A549 (cell line): ENCODE measurements at regions not wholly inside any gene's neighbourhood (a gene's known extent, or its start where the extent isn't known, plus 50 kb on each side); places are given as distances from the start of the nearest gene placed in this dataset.
A peak's percentile ranks its signal among the peaks of the same experiment; 100 is the strongest.

Experiments
- ATAC-seq, 2 experiments: fragments of 200-7000 bp in 1 of 2; fragments of >200 bp in 1 of 2; cut with Nextera tagmentation in 1 of 2; cut with Tn5 transposase in 1 of 2; 3 replicates each; pipeline versions ENCODE4 v1.8.0 to v1.9.1; 2018 to 2020; ENCODE audit warnings: mild to moderate bottlenecking in 1 of 2, moderate library complexity in 1 of 2
- CTCF ChIA-PET: fragments of 300-600 bp; sonication (Branson Sonifier 250); formaldehyde crosslinking; extraction: SDS; loops from one replicate; lab custom pipeline; 2021; ENCODE audit warnings: antibody characterized with exemption, inconsistent platforms; lab: Yijun Ruan, JAX
- POLR2A ChIA-PET: fragments of 350-600 bp; formaldehyde crosslinking; extraction: SDS; loops from one replicate; lab custom pipeline; 2021; ENCODE audit warnings: antibody characterized with exemption, inconsistent platforms; lab: Yijun Ruan, JAX
- DNase-seq, 2 experiments: peaks; one replicate each; pipeline versions ENCODE4 v3.0.0 to v3.0.0-alpha.2; 2011 to 2016; ENCODE audit warnings: low read depth in 1 of 2, low spot score in 1 of 2
- FAIRE-seq: peaks from 2 replicates; lab custom pipeline; 2011; peaks lifted over from hg19 to GRCh38; lab: Jason Lieb, UNC
- H3K27ac ChIP-seq, 2 experiments: fragments of >200 bp; sonication (Bioruptor Twin); formaldehyde crosslinking; 3 replicates each; pipeline ENCODE4 v1.5.1; 2016 to 2017
- H3K4me1 ChIP-seq: fragments of >200 bp; sonication (Bioruptor Twin); formaldehyde crosslinking; 3 replicates; pipeline ENCODE4 v1.6.1; 2016
- H3K4me2 ChIP-seq: fragments of >200 bp; sonication (Bioruptor Twin); formaldehyde crosslinking; 3 replicates; pipeline ENCODE4 v1.6.1; 2016
- H3K4me3 ChIP-seq: fragments of >200 bp; sonication (Bioruptor Twin); formaldehyde crosslinking; 3 replicates; pipeline ENCODE4 v1.5.1; 2016
- H3K9me3 ChIP-seq: fragments of >200 bp; sonication (Bioruptor Twin); formaldehyde crosslinking; 3 replicates; pipeline ENCODE4 v1.6.1; 2016
- CEBPB ChIP-seq, 2 experiments: fragments of >200 bp in 1 of 2; sonication (Bioruptor Twin) in 1 of 2; formaldehyde crosslinking in 1 of 2; IDR thresholded peaks; 2 replicates each; pipeline ENCODE4 v1.6.1; 2012 to 2016
- E2F6 ChIP-seq: IDR thresholded peaks from 2 replicates; pipeline ENCODE4 v1.6.1; 2012; ENCODE audit warnings: low read depth, borderline replicate concordance
- EHMT2 ChIP-seq: fragments of 200-600 bp; sonication (generic); IDR thresholded peaks from 2 replicates; pipeline ENCODE4 v1.6.1; 2016; ENCODE audit warnings: antibody characterized with exemption, low read depth, mild to moderate bottlenecking, moderate library complexity
- FOSB ChIP-seq: fragments of 250-450 bp; sonication (Bioruptor Pico); IDR thresholded peaks from 2 replicates; pipeline ENCODE4 v1.5.0; 2020; ENCODE audit warnings: mild to moderate bottlenecking, moderate library complexity
- FOSL2 ChIP-seq, 2 experiments: fragments of 450-650 bp in 1 of 2; fragments of >200 bp in 1 of 2; sonication (Bioruptor Twin) in 1 of 2; formaldehyde crosslinking; IDR thresholded peaks; 2 replicates each; pipeline versions ENCODE4 v1.5.0 to v1.6.1; 2016 to 2020; ENCODE audit warnings: mild to moderate bottlenecking in 1 of 2, moderate library complexity in 1 of 2
- FOXS1 ChIP-seq: fragments of 250-450 bp; sonication (Bioruptor Pico); IDR thresholded peaks from 2 replicates; pipeline ENCODE4 v1.5.0; 2020; ENCODE audit warnings: mild to moderate bottlenecking, moderate library complexity
- GATA3 ChIP-seq: IDR thresholded peaks from 2 replicates; pipeline ENCODE4 v1.6.1; 2012; ENCODE audit warnings: borderline replicate concordance
- JUNB ChIP-seq: fragments of >200 bp; sonication (Bioruptor Twin); formaldehyde crosslinking; IDR thresholded peaks from 2 replicates; pipeline ENCODE4 v1.6.1; 2016
- KDM5A ChIP-seq: fragments of 200-600 bp; sonication (generic); IDR thresholded peaks from 2 replicates; pipeline ENCODE4 v1.6.1; 2016; ENCODE audit warnings: antibody characterized with exemption, mild to moderate bottlenecking
- MAFK ChIP-seq: fragments of 450-650 bp; IDR thresholded peaks from 2 replicates; pipeline ENCODE4 v1.6.1; 2014; ENCODE audit not compliant: partially characterized antibody
- MAX ChIP-seq: IDR thresholded peaks from 2 replicates; pipeline ENCODE4 v1.6.1; 2012
- MYC ChIP-seq: IDR thresholded peaks from 2 replicates; pipeline ENCODE4 v1.6.1; 2012; ENCODE audit warnings: mild to moderate bottlenecking, inconsistent platforms, low read length, improper control_type of control experiment, borderline replicate concordance
- NFE2L2 ChIP-seq: fragments of 150-350 bp; conservative IDR thresholded peaks from 2 replicates; pipeline ENCODE4 v1.6.1; 2014; ENCODE audit warnings: low read length
- NPAS2 ChIP-seq: fragments of 250-450 bp; sonication (Bioruptor Pico); IDR thresholded peaks from 2 replicates; pipeline ENCODE4 v1.8.0; 2022; ENCODE audit warnings: mild to moderate bottlenecking, moderate library complexity, borderline replicate concordance
- NR3C1 ChIP-seq: fragments of >200 bp; sonication (Bioruptor Twin); formaldehyde crosslinking; IDR thresholded peaks from 3 replicates; pipeline ENCODE4 v1.6.1; 2017
- PBX3 ChIP-seq: IDR thresholded peaks from 2 replicates; pipeline ENCODE4 v1.6.1; 2012
- POLR2A ChIP-seq: IDR thresholded peaks from 2 replicates; pipeline ENCODE4 v1.6.1; 2012; ENCODE audit warnings: mild to moderate bottlenecking, low read length
- RAD21 ChIP-seq, 2 experiments: fragments of >200 bp in 1 of 2; sonication (Bioruptor Twin) in 1 of 2; formaldehyde crosslinking in 1 of 2; IDR thresholded peaks in 1 of 2; conservative IDR thresholded peaks in 1 of 2; 2 replicates in 1 of 2; 3 replicates in 1 of 2; pipeline ENCODE4 v1.6.1; 2012 to 2018; ENCODE audit warnings: inconsistent platforms in 1 of 2
- RFX5 ChIP-seq: fragments of 450-650 bp; IDR thresholded peaks from 2 replicates; pipeline ENCODE4 v1.7.1; 2014; ENCODE audit warnings: antibody characterized with exemption, mild to moderate bottlenecking, moderate library complexity
- RNF2 ChIP-seq: fragments of 200-600 bp; sonication (generic); IDR thresholded peaks from 2 replicates; pipeline ENCODE4 v1.6.1; 2016; ENCODE audit warnings: low read depth, mild to moderate bottlenecking, antibody characterized with exemption, moderate library complexity, borderline replicate concordance
- SMC3 ChIP-seq: fragments of >200 bp; sonication (Bioruptor Twin); formaldehyde crosslinking; IDR thresholded peaks from 3 replicates; pipeline ENCODE4 v1.6.1; 2018; ENCODE audit warnings: inconsistent platforms
- TFCP2L1 ChIP-seq: fragments of 250-450 bp; sonication (Bioruptor Pico); IDR thresholded peaks from 2 replicates; pipeline ENCODE4 v1.5.0; 2021; ENCODE audit warnings: mild to moderate bottlenecking
- USF2 ChIP-seq: fragments of 450-650 bp; IDR thresholded peaks from 2 replicates; pipeline ENCODE4 v1.6.1; 2014; ENCODE audit warnings: antibody characterized with exemption
- ZC3H11A ChIP-seq: fragments of 450-650 bp; IDR thresholded peaks from 2 replicates; pipeline ENCODE4 v1.6.1; 2014; ENCODE audit warnings: antibody characterized with exemption, mild to moderate bottlenecking
- ZNF302 ChIP-seq: fragments of 250-450 bp; sonication (Bioruptor Pico); IDR thresholded peaks from 2 replicates; pipeline ENCODE4 v1.9.0; 2021; ENCODE audit warnings: inconsistent platforms, mild to moderate bottlenecking, moderate library complexity
- WGBS: methylation state at CpG from one replicate; pipeline ENCODE4 v1.1.6; 2017; ENCODE audit errors: missing lambda C conversion rate; 5-methylcytosine and 5-hydroxymethylcytosine counted together
- TF ChIP-seq, protein P1 (sequence below): fragments of >200 bp; sonication (Bioruptor Twin); formaldehyde crosslinking; IDR thresholded peaks from 2 replicates; pipeline ENCODE4 v1.6.1; 2016
- TF ChIP-seq, protein P2 (sequence below): fragments of 250-450 bp; sonication (Bioruptor Pico); IDR thresholded peaks from 2 replicates; pipeline ENCODE4 v1.5.0; 2021; ENCODE audit warnings: mild to moderate bottlenecking, moderate library complexity, borderline replicate concordance
- TF ChIP-seq, protein P3 (sequence below): fragments of >200 bp; sonication (Bioruptor Twin); formaldehyde crosslinking; IDR thresholded peaks from 3 replicates; pipeline ENCODE4 v1.5.1; 2016

DNA sequence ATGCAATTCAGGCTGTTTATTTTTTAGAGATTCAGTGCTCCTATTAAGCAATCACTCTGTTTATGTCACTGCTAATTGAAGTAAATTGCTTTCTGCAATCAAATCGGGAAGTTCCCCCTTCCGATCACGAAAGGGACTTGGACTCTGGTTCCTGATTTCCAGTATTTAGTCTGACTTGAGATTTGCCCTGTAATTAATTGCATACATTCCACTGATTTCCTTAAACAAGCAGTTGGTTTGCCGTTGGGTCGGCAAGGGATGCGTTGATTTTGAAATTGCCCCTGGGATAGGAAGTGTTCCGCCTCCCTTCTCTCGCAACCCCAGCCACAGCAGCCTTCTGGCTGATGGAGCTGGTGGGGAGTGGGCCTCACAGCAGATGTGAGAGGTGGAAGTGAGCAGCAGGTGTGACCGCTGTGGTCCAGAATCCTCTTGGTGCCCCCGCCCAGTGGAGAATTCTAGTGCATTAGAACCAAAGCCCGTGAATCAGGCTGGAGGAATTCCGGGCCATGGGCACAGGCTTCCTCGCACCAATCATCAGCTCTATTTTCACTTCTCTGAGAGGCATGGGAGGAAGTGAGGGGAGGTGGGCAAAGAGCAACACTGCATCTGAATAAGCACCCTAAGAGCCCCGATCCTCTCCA, 102.5 kb downstream of the SPRY4 start (continued):
- TF ChIP-seq CEBPB (IDR thresholded peaks at IDR 0.05): no peak

- CTCF ChIA-PET: interaction anchor here (1.1 kb wide), 1 partner anchor 9 kb away, joined by 3 read pairs; no protein-coding TSS in a partner anchor
- 45% methylated on average over 11 of the region's 11 CpGs for WGBS
- DNase-seq: peak in 1 of 2 experiments; percentile 55
- FAIRE-seq: no peak
- Histone ChIP-seq H3K4me3 (no peak overlapping the region), H3K4me2 (peak overlapping the region; percentile 31; the same call in 2 of the 3 replicates), H3K9me3 (no peaks in the 10 kb centered on the region)
- no peak for TF ChIP-seq RAD21 (conservative IDR thresholded peaks at IDR 0.05 in 1 of 2, IDR thresholded peaks at IDR 0.05 in 1 of 2)
- no peak for TF ChIP-seq RNF2
- TF ChIP-seq, protein P1, sequence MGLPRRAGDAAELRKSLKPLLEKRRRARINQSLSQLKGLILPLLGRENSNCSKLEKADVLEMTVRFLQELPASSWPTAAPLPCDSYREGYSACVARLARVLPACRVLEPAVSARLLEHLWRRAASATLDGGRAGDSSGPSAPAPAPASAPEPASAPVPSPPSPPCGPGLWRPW: no peak
- no peak for TF ChIP-seq GATA3
- no peak for TF ChIP-seq KDM5A
- TF ChIP-seq JUNB: no peak
- no peak for TF ChIP-seq ZC3H11A
- TF ChIP-seq SMC3: no peak
- no peak for TF ChIP-seq NFE2L2
- no peak for TF ChIP-seq ZNF302
- TF ChIP-seq FOXS1 (CRISPR knock-in tag): no peak
- no peak for TF ChIP-seq RFX5
- TF ChIP-seq NR3C1: no peak
- no peak for TF ChIP-seq EHMT2
- no peak for TF ChIP-seq NPAS2 (CRISPR knock-in tag)
- TF ChIP-seq, all 56 proteins: peak for 0
- peak overlapping the region; percentile 15 to 22; a peak in 2 of 6 replicates for H3K27ac ChIP-seq
- POLR2A ChIA-PET: interaction anchor here (0.5 to 0.8 kb wide), 2 partner anchors 104 to 252 kb away, joined by 4 read pairs; partner anchors contain the start of gene SPRY4
- ATAC-seq: peak; percentile 20 to 85; a peak in 3 of 6 replicates
- peaks cover 32% of the 10 kb centered on the region for H3K4me1 ChIP-seq
Measured at GRCh38 chr5:142221091-142221860, 103.5 kb downstream of the SPRY4 start.

GRCh38 chr5:142219146-142219545, 105.7 kb downstream of the SPRY4 start:
- ChIA-PET CTCF (interaction anchor here (1.2 kb wide), 1 partner anchor 36 kb away, joined by 3 read pairs; no protein-coding TSS in a partner anchor), POLR2A (no interaction called here)
- Histone ChIP-seq H3K4me1 (peaks cover 42% of the 10 kb centered on the region), H3K4me2 (no peak overlapping the region), H3K27ac (no peak overlapping the region), H3K4me3 (no peak overlapping the region), H3K9me3 (no peaks in the 10 kb centered on the region)
- FAIRE-seq (no peak), ATAC-seq (no peak), DNase-seq (no peak)
- 92% methylated on average over 7 of the region's 7 CpGs for WGBS
- TF ChIP-seq FOSB (CRISPR knock-in tag): no peak
- no peak for TF ChIP-seq MAX
- TF ChIP-seq, protein P2, sequence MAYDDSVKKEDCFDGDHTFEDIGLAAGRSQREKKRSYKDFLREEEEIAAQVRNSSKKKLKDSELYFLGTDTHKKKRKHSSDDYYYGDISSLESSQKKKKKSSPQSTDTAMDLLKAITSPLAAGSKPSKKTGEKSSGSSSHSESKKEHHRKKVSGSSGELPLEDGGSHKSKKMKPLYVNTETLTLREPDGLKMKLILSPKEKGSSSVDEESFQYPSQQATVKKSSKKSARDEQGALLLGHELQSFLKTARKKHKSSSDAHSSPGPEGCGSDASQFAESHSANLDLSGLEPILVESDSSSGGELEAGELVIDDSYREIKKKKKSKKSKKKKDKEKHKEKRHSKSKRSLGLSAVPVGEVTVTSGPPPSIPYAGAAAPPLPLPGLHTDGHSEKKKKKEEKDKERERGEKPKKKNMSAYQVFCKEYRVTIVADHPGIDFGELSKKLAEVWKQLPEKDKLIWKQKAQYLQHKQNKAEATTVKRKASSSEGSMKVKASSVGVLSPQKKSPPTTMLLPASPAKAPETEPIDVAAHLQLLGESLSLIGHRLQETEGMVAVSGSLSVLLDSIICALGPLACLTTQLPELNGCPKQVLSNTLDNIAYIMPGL: no peak
- TF ChIP-seq TFCP2L1 (CRISPR knock-in tag): no peak
- no peak for TF ChIP-seq POLR2A
- TF ChIP-seq FOSL2 (IDR thresholded peaks at IDR 0.05): no peak
- no peak for TF ChIP-seq FOSL2 (CRISPR knock-in tag; IDR thresholded peaks at IDR 0.05)
- no peak for TF ChIP-seq GATA3
- no peak for TF ChIP-seq ZC3H11A
- no peak for TF ChIP-seq E2F6
- TF ChIP-seq KDM5A: no peak
- no peak for TF ChIP-seq MYC
- TF ChIP-seq FOXS1 (CRISPR knock-in tag): no peak
- no peak for TF ChIP-seq PBX3
- TF ChIP-seq USF2: no peak
- TF ChIP-seq, protein P3, sequence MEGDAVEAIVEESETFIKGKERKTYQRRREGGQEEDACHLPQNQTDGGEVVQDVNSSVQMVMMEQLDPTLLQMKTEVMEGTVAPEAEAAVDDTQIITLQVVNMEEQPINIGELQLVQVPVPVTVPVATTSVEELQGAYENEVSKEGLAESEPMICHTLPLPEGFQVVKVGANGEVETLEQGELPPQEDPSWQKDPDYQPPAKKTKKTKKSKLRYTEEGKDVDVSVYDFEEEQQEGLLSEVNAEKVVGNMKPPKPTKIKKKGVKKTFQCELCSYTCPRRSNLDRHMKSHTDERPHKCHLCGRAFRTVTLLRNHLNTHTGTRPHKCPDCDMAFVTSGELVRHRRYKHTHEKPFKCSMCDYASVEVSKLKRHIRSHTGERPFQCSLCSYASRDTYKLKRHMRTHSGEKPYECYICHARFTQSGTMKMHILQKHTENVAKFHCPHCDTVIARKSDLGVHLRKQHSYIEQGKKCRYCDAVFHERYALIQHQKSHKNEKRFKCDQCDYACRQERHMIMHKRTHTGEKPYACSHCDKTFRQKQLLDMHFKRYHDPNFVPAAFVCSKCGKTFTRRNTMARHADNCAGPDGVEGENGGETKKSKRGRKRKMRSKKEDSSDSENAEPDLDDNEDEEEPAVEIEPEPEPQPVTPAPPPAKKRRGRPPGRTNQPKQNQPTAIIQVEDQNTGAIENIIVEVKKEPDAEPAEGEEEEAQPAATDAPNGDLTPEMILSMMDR: no peak
- TF ChIP-seq MAFK: no peak
- TF ChIP-seq RAD21 (conservative IDR thresholded peaks at IDR 0.05 in 1 of 2, IDR thresholded peaks at IDR 0.05 in 1 of 2): no peak
- TF ChIP-seq, all 56 proteins: peak for 0
